Astrocyte of the cerebellum (primary cell): ENCODE measurements at regions not wholly inside any gene's neighbourhood (a gene's known extent, or its start where the extent isn't known, plus 50 kb on each side); places are given as distances from the start of the nearest gene placed in this dataset.
"Not testable (repeated sequence)": the region's sequence is repeated elsewhere in the genome, so short reads cannot be mapped to it uniquely, and the experiment has no call there.

Experiments
- DNase-seq: peaks from one replicate; pipeline ENCODE4 v3.0.0-alpha.2; 2011; ENCODE audit warnings: low read depth
- H3K4me3 ChIP-seq: 2 replicates; pipeline ENCODE4 v1.5.1; 2011; ENCODE audit warnings: mild to moderate bottlenecking, low read depth, low read length, moderate library complexity
- in situ Hi-C: cut with HindIII; loops from 2 replicates; pipeline ENCODE4 v1.10.0; 2017; ENCODE audit warnings: low sequenced_read_pairs
- TF ChIP-seq, protein P1 (sequence below): IDR thresholded peaks from 2 replicates; pipeline ENCODE4 v1.5.1; 2012; ENCODE audit warnings: low read length, low read depth, moderate library complexity, mild to moderate bottlenecking; ENCODE audit errors: missing control alignments

DNA sequence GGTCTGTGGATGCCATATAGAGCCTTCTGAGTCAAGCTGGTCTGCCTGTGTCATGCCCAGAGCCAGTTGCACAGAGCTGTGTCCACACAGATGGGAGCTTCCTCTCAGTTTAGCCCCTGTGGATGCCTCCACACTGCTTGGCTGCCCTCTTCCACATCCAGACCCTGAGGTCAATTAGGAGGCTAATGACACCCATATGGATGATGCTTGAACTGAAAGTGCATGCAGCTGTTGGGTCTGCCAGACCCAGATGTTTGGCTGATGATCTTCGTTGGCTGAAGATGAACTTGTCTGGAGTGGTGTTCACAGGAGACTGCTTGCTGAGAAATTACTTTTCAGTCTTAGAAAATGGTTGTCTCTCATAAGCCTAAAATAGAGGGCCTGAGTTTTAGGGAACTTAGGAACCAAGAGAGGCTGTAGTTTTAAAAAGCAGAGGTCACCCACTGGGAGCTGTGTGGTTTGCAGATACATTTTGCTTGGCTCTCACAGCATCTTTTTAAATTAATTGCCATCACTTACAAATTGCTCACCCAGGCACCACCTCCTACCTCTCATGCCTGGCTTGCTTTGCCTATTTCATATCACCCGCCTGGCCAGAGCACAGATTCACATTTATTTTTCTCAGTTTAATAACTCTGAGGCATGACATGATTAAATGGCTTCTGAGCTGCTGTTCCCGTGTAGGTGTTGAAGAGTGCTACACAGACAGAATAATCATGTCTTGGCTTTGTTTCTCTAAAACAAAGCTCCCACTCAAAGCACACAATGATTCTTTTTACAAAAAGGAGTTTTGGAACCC, 176.1 kb downstream of the MINAR1 start:
- in situ Hi-C loops: no loop called here
- TF ChIP-seq, protein P1, sequence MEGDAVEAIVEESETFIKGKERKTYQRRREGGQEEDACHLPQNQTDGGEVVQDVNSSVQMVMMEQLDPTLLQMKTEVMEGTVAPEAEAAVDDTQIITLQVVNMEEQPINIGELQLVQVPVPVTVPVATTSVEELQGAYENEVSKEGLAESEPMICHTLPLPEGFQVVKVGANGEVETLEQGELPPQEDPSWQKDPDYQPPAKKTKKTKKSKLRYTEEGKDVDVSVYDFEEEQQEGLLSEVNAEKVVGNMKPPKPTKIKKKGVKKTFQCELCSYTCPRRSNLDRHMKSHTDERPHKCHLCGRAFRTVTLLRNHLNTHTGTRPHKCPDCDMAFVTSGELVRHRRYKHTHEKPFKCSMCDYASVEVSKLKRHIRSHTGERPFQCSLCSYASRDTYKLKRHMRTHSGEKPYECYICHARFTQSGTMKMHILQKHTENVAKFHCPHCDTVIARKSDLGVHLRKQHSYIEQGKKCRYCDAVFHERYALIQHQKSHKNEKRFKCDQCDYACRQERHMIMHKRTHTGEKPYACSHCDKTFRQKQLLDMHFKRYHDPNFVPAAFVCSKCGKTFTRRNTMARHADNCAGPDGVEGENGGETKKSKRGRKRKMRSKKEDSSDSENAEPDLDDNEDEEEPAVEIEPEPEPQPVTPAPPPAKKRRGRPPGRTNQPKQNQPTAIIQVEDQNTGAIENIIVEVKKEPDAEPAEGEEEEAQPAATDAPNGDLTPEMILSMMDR: no peak
- no peak overlapping the region for H3K4me3 ChIP-seq
- DNase-seq: no peak

DNA sequence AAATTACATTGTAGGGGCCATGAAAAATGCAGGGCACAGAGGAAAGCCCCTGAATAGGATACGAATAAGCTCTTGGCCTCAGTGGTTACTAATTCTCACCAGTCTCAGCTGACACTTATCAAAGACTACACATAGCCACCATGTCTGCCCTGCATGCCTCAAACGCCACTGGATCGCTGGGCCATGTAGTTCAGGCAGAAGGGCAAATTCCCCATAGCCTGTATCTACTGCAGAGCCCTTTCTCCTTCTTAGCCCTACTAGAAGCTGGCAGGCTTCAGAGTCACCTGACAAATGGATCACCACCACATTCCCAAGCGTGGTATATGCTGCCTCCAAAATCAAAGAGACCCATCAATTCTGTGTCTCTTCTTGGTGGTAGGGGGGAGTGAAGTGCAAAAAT, 177.4 kb downstream of the MINAR1 start:
- no peak overlapping the region for H3K4me3 ChIP-seq
- TF ChIP-seq, protein P1: no peak
- in situ Hi-C loops: no loop called here
- DNase-seq: no peak

DNA sequence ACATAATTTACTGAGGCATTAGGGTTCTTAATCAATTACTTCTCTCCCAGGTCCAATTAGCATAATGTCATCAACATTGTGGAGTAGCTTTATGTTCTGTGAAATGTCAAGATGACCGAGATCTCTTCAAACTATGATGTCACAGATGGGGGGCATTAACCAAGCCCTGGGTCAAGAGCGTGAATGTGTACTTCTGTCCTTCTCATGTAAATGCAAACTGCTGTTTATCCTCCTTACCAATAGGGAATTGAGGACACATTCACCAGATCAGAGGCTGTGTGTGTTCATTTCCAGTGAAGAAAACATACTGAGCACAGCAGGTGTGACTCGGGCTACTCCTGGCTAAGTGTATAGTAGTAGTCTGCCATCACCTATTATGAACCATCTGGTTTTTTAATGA, 177.9 kb downstream of the MINAR1 start:
- no peak overlapping the region for H3K4me3 ChIP-seq
- in situ Hi-C loops: no loop called here
- DNase-seq: no peak
- TF ChIP-seq, protein P1: no peak

DNA sequence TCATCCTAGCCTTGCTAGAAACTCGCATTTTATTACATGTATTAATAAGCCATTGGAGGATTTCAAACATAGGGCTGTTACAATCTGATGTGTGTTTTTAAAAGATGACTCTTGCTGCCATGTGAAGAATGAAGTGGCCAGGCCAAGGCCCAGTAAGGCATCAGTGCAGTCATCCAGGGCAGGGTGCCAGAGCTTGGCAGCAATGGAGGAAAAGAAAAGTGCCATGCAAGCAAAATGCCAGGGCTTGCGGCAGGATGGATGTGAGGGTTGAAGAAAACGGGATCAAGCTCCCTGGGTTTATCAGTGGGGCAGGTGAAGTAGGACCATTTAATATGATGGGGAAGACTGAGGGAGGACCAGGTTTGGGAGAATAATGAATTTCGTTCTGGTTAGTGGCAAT, 183.6 kb downstream of the MINAR1 start:
- no peak for DNase-seq
- TF ChIP-seq, protein P1: no peak
- H3K4me3 ChIP-seq: no peak overlapping the region
- in situ Hi-C loops: no loop called here

DNA sequence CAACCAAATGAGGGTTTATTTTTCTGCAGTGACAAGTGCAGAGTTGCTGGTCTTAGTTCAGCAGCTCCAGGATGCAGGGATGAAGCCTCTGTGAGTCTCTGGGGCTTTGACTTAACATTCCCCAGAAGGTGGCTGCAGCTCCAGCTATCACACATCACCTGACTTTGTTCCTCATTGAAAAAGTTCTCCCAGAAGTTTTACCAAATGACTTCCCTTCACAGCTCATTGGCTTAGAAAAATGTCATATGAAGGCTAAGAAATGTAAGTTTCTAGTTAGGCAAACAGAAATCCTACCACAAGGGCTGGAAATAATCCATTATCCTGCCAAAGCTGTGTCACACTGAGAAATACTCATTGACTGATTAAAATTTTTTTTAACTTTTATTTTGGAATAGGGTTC, 184.9 kb downstream of the MINAR1 start:
- TF ChIP-seq, protein P1: no peak
- no peak for DNase-seq
- H3K4me3 ChIP-seq: no peak overlapping the region
- in situ Hi-C loops: no loop called here

DNA sequence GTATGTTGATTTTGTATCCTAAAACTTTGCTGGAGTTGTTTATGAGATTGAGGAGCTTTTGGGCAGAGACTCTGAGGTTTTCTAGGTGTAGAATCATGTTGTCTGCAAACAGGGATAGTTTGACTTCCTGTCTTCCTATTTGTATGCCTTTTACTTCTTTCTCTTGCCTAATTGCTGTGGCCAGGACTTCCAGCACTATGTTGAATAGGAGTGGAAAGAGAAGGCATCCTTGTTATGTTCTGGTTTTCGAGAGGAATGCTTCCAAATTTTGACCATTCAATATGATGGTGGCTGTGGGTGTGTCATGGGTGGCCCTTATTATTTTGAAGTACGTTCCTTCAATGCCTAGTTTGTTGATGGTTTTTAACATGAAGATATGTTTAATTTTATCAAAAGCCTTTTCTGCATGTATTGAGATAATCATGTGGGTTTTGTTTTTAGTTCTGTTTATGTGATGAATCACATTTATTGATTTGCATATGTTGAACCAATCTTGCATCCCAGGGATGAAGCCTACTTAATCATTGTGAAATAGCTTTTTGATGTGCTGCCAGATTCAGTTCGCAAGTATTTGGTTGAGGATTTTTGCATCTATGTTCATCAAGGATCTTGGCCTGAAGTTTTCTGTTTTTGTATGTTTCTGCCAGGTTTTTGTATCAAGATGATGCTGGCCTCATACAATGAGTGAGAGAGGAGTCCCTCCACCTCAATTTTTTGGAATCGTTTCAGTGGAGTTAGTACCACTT, 188.1 kb downstream of the MINAR1 start:
- DNase-seq: peak; percentile 35
- H3K4me3 ChIP-seq: no peak overlapping the region
- TF ChIP-seq, protein P1: no peak
- in situ Hi-C loops: no loop called here

DNA sequence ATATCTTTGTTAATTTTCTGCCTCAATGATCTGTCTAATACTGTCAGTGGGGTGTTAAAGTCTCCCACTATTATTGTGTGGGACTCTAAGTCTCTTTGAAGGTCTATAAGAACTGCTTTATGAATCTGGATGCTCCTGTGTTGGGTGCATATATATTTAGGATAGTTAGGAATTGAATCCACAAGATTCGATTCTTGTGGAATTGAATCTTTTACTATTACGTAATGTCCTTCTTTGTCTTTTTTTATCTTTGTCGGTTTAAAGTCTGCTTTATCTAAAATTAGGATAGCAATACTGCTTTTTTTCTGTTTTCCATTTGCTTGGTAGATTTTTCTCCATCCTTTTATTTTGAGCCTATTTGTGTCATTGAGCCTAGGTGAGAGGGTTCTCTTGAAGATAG, 189.7 kb downstream of the MINAR1 start:
- in situ Hi-C loops, DNase-seq, H3K4me3 ChIP-seq: not testable (repeated sequence)
